ENCODE measurements at regions not wholly inside any gene's neighbourhood (a gene's known extent, or its start where the extent isn't known, plus 50 kb on each side); places are given as distances from the start of the nearest gene placed in this dataset.

DNA sequence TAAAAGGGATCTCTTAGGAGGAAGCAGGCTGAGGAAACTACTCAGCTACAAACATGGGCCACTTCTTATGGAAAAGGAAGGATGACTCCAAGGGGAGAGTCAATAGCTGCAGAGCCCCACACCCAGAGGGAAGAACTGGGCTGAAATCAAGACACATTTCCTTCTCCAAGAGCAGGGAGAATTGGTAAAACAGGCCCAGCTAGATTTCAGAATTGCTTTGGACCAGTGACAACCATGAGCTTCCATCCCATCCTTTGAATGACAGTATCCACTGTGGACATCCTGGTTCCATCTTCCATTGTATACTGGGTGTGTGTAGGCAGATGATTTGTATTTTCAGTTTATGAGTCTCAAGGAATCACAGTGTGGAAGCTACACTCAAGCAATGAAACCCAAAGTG is 267.5 kb downstream of the IRF8 start:
- TF ChIP-seq EZH2 (IDR thresholded peaks at IDR 0.05; ENCODE audit: borderline replicate concordance, low read length) (no peak), CTCF (conservative IDR thresholded peaks at IDR 0.05 in 1 of 2, IDR thresholded peaks at IDR 0.05 in 1 of 2; ENCODE audit: extremely low read depth in 1 of 2, insufficient read depth in 1 of 2, low read depth in 1 of 2, low read length in 2 of 2) (no peak)
